ENCODE measurements at regions not wholly inside any gene's neighbourhood (a gene's known extent, or its start where the extent isn't known, plus 50 kb on each side); places are given as distances from the start of the nearest gene placed in this dataset.

DNA sequence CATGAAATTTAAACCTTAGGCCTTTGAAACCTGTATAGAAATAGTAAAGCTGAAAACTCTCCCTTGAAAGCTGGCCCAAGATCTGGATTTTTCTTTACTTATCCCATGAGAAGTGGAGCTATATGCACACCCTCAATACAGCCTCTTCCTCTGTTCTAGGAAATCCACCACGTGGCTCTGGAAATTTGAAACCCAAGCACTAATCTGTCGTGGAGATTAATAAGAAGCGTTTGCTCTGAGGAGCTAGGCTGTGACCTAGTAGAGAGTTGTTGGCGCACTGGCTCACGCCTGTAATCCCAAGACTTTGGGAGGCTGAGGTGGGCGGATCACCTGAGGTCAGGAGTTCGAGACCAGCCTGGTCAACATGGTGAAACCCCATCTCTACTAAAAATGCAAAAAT, 291.3 kb upstream of the PLXNA2 start:
- Mint-ChIP-seq H3K4me3 (no peak overlapping the region), H3K4me1 (ENCODE audit: low read depth) (no peaks in the 10 kb centered on the region), H3K27ac (no peak overlapping the region), H3K9me3 (no peaks in the 10 kb centered on the region), H3K36me3 (ENCODE audit: low read depth) (no peaks in the 10 kb centered on the region), H3K27me3 (peaks cover 9% of the 10 kb centered on the region)
- Histone ChIP-seq H3K9me3 (ENCODE audit: control insufficient read depth in 1 of 2, insufficient read depth in 1 of 2, low read length in 2 of 2) (no peaks in the 10 kb centered on the region), H3K4me3 (ENCODE audit: low read length) (no peak overlapping the region), H3K4me1 (ENCODE audit: insufficient read depth, low read length) (no peaks in the 10 kb centered on the region), H3K36me3 (ENCODE audit: insufficient read depth, low read length) (no peaks in the 10 kb centered on the region), H3K27me3 (ENCODE audit: control insufficient read depth in 1 of 2, insufficient read depth in 2 of 2, low read length in 2 of 2) (peaks cover 3 to 5% of the 10 kb centered on the region in 2 experiments), H3K27ac (ENCODE audit: low read depth in 1 of 2, low read length in 2 of 2) (no peak overlapping the region)
- no peak for DNase-seq
- intact Hi-C loops (cut with DNase I, micrococcal nuclease): no loop called here
- ChIA-PET POLR2A (no interaction called here), CTCF (no interaction called here)
- no peak for ATAC-seq (ENCODE audit: poor library complexity)
- TF ChIP-seq, protein P1, sequence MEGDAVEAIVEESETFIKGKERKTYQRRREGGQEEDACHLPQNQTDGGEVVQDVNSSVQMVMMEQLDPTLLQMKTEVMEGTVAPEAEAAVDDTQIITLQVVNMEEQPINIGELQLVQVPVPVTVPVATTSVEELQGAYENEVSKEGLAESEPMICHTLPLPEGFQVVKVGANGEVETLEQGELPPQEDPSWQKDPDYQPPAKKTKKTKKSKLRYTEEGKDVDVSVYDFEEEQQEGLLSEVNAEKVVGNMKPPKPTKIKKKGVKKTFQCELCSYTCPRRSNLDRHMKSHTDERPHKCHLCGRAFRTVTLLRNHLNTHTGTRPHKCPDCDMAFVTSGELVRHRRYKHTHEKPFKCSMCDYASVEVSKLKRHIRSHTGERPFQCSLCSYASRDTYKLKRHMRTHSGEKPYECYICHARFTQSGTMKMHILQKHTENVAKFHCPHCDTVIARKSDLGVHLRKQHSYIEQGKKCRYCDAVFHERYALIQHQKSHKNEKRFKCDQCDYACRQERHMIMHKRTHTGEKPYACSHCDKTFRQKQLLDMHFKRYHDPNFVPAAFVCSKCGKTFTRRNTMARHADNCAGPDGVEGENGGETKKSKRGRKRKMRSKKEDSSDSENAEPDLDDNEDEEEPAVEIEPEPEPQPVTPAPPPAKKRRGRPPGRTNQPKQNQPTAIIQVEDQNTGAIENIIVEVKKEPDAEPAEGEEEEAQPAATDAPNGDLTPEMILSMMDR (IDR thresholded peaks at IDR 0.05): no peak

DNA sequence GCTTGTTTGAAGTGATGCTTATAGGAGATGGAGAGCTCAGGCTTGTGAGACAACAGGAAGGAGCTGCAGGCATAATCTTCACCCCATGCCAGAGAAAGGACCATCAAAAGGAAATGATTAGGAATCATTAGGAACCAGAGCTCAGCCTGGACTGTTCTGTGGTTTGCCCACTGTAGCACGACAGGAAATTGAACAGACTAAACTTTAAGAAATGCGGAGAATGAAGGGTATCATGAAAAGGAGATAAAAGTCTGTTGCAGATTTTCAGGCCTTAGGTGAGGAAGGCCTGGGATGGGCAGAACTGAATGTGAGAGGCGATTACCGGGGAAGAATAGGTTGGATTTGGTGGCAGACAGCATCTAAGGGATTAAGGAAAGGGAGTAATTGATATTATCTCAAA, 292.0 kb upstream of the PLXNA2 start:
- H3K9me3 ChIP-seq (ENCODE audit: control insufficient read depth in 1 of 2, insufficient read depth in 1 of 2, low read length in 2 of 2): no peaks in the 10 kb centered on the region
- Mint-ChIP-seq H3K27me3 (peaks cover 9% of the 10 kb centered on the region), H3K36me3 (ENCODE audit: low read depth) (no peaks in the 10 kb centered on the region)

DNA sequence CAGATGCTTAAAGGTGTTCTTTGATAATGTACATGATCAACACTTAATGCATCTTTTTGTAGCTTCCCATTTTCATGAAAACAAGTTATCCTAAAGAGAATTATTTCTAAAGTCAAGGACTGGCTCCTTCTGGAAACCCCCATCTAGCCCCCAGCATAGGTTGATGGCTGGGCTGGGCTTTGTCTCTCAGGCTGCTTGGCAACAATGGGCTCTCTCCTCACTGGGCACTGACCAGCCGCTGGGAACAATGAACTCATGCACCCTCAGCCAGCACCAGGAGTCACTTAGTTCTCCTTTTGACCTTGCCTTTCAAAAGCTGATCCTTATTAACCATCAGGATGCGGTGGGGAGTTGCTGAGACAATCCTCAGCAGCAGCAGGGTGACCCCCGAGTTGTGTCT, 293.0 kb upstream of the PLXNA2 start:
- Mint-ChIP-seq H3K36me3 (ENCODE audit: low read depth) (no peaks in the 10 kb centered on the region), H3K9me3 (no peaks in the 10 kb centered on the region), H3K27me3 (peaks cover 8% of the 10 kb centered on the region), H3K4me1 (ENCODE audit: low read depth) (no peaks in the 10 kb centered on the region), H3K27ac (no peak overlapping the region), H3K4me3 (no peak overlapping the region)
- ATAC-seq (ENCODE audit: poor library complexity) (no peak), DNase-seq (no peak)
- no peaks in the 10 kb centered on the region for H3K4me1 ChIP-seq (ENCODE audit: insufficient read depth, low read length)
- no peaks in the 10 kb centered on the region for H3K9me3 ChIP-seq (ENCODE audit: control insufficient read depth in 1 of 2, insufficient read depth in 1 of 2, low read length in 2 of 2)
- H3K27ac ChIP-seq (ENCODE audit: low read depth in 1 of 2, low read length in 2 of 2): no peak overlapping the region
- H3K27me3 ChIP-seq (ENCODE audit: control insufficient read depth in 1 of 2, insufficient read depth in 2 of 2, low read length in 2 of 2): peaks cover 3 to 5% of the 10 kb centered on the region in 2 experiments
- intact Hi-C loops (cut with DNase I, micrococcal nuclease): no loop called here
- no peaks in the 10 kb centered on the region for H3K36me3 ChIP-seq (ENCODE audit: insufficient read depth, low read length)
- ChIA-PET POLR2A (no interaction called here), CTCF (no interaction called here)
- H3K4me3 ChIP-seq (ENCODE audit: low read length): no peak overlapping the region
- TF ChIP-seq, protein P1 (IDR thresholded peaks at IDR 0.05): no peak

More for the DNA sequence above, 292.0 kb upstream of the PLXNA2 start:
- ATAC-seq (ENCODE audit: poor library complexity): no peak
- Mint-ChIP-seq H3K27ac (no peak overlapping the region), H3K4me3 (no peak overlapping the region), H3K4me1 (ENCODE audit: low read depth) (no peaks in the 10 kb centered on the region), H3K9me3 (no peaks in the 10 kb centered on the region)
- CTCF ChIA-PET: no interaction called here
- H3K4me1 ChIP-seq (ENCODE audit: insufficient read depth, low read length): no peaks in the 10 kb centered on the region
- no peak for DNase-seq
- POLR2A ChIA-PET: no interaction called here
- intact Hi-C loops (cut with DNase I, micrococcal nuclease): no loop called here
- no peak overlapping the region for H3K27ac ChIP-seq (ENCODE audit: low read depth in 1 of 2, low read length in 2 of 2)
- H3K4me3 ChIP-seq (ENCODE audit: low read length): no peak overlapping the region
- H3K27me3 ChIP-seq (ENCODE audit: control insufficient read depth in 1 of 2, insufficient read depth in 2 of 2, low read length in 2 of 2): peaks cover 3 to 5% of the 10 kb centered on the region in 2 experiments
- TF ChIP-seq, protein P1 (IDR thresholded peaks at IDR 0.05): no peak
- no peaks in the 10 kb centered on the region for H3K36me3 ChIP-seq (ENCODE audit: insufficient read depth, low read length)
